Smooth muscle cell (in vitro differentiated cells): ENCODE measurements at regions not wholly inside any gene's neighbourhood (a gene's known extent, or its start where the extent isn't known, plus 50 kb on each side); places are given as distances from the start of the nearest gene placed in this dataset.

ENCODE experiments used
- DNase-seq: peaks from one replicate; lab custom pipeline; 2025; ENCODE audit not compliant: unreplicated experiment; lab: John Stamatoyannopoulos, UW
- H2AFZ ChIP-seq: fragments of 200-600 bp; sonication (generic); 2 replicates; pipeline ENCODE4 v1.6.0; 2016; ENCODE audit warnings: antibody characterized with exemption, low read depth, mild to moderate bottlenecking
- H3F3A ChIP-seq: fragments of 200-600 bp; sonication (generic); 2 replicates; pipeline ENCODE4 v1.6.0; 2017; ENCODE audit warnings: antibody characterized with exemption, low read depth
- H3K27ac ChIP-seq: fragments of 200-600 bp; sonication (generic); 2 replicates; pipeline ENCODE4 v1.5.1; 2016; ENCODE audit warnings: low read depth, mild to moderate bottlenecking
- H3K27me3 ChIP-seq: fragments of 200-600 bp; sonication (generic); 2 replicates; pipeline ENCODE4 v1.6.1; 2016; ENCODE audit warnings: low read depth, mild to moderate bottlenecking
- H3K36me3 ChIP-seq: fragments of 200-600 bp; sonication (generic); 2 replicates; pipeline ENCODE4 v1.5.1; 2016; ENCODE audit warnings: low read depth
- H3K4me1 ChIP-seq: fragments of 200-600 bp; sonication (generic); 2 replicates; pipeline ENCODE4 v1.5.1; 2016; ENCODE audit warnings: low read depth
- H3K4me2 ChIP-seq: fragments of 200-600 bp; sonication (generic); 2 replicates; pipeline ENCODE4 v1.6.0; 2016; ENCODE audit warnings: mild to moderate bottlenecking
- H3K4me3 ChIP-seq: fragments of 200-600 bp; sonication (generic); 2 replicates; pipeline ENCODE4 v1.5.1; 2016; ENCODE audit warnings: mild to moderate bottlenecking
- H3K79me2 ChIP-seq: fragments of 200-600 bp; sonication (generic); 2 replicates; pipeline ENCODE4 v1.6.0; 2016; ENCODE audit warnings: low read depth, mild to moderate bottlenecking
- H3K9ac ChIP-seq: fragments of 200-600 bp; sonication (generic); 2 replicates; pipeline ENCODE4 v1.6.0; 2016; ENCODE audit warnings: low read depth
- H3K9me3 ChIP-seq: fragments of 200-600 bp; sonication (generic); replicated peaks from 2 replicates; pipeline ENCODE4 v1.5.1; 2016; ENCODE audit warnings: low read depth
- H4K20me1 ChIP-seq: fragments of 200-600 bp; sonication (generic); 2 replicates; pipeline ENCODE4 v1.6.0; 2016; ENCODE audit warnings: low read depth
- CTCF ChIP-seq: fragments of 200-600 bp; sonication (generic); IDR thresholded peaks from 2 replicates; pipeline ENCODE4 v1.5.1; 2017; ENCODE audit warnings: borderline replicate concordance, mild to moderate bottlenecking, antibody characterized with exemption; ENCODE audit not compliant: insufficient read depth, poor library complexity, severe bottlenecking
- WGBS: methylation state at CpG from one replicate; pipeline ENCODE4 v1.1.7; 2016; ENCODE audit warnings: low lambda C conversion rate; 5-methylcytosine and 5-hydroxymethylcytosine counted together

GRCh38 chr15:61564785-61565184 lies 335.7 kb upstream of the RORA start:
- no peak overlapping the region for H3K4me2 ChIP-seq
- no peaks in the 10 kb centered on the region for H3K27me3 ChIP-seq
- TF ChIP-seq CTCF: no peak

GRCh38 chr15:61558172-61559136 lies 329.4 kb upstream of the RORA start:
- no peaks in the 10 kb centered on the region for H3K36me3 ChIP-seq
- H3K79me2 ChIP-seq: no peaks in the 10 kb centered on the region
- WGBS: 71% methylated on average over 6 of the region's 6 CpGs
- no peak for TF ChIP-seq CTCF
- H3F3A ChIP-seq: peaks cover 3% of the 10 kb centered on the region
- no peaks in the 10 kb centered on the region for H4K20me1 ChIP-seq
- no peak overlapping the region for H3K9ac ChIP-seq
- no peak overlapping the region for H2AFZ ChIP-seq
- peaks cover 6% of the 10 kb centered on the region for H3K4me1 ChIP-seq
- no peak overlapping the region for H3K27ac ChIP-seq
- H3K27me3 ChIP-seq: no peaks in the 10 kb centered on the region
- DNase-seq: no peak
- no peak overlapping the region for H3K4me3 ChIP-seq
- H3K9me3 ChIP-seq: no peaks in the 10 kb centered on the region
- H3K4me2 ChIP-seq: no peak overlapping the region

More at GRCh38 chr15:61564785-61565184, 335.7 kb upstream of the RORA start:
- Histone ChIP-seq H3K4me1 (no peaks in the 10 kb centered on the region), H3K36me3 (no peaks in the 10 kb centered on the region), H4K20me1 (no peaks in the 10 kb centered on the region), H3K27ac (no peak overlapping the region), H3K79me2 (no peaks in the 10 kb centered on the region), H3K9me3 (no peaks in the 10 kb centered on the region), H3K4me3 (no peak overlapping the region), H2AFZ (no peak overlapping the region), H3K9ac (no peak overlapping the region), H3F3A (no peaks in the 10 kb centered on the region)
- no peak for DNase-seq
- 93% methylated on average over 3 of the region's 3 CpGs for WGBS

- Histone ChIP-seq H3K36me3 (no peaks in the 10 kb centered on the region), H3K4me1 (peaks cover 6% of the 10 kb centered on the region), H3K79me2 (no peaks in the 10 kb centered on the region), H3K9me3 (no peaks in the 10 kb centered on the region), H3K4me3 (no peak overlapping the region), H2AFZ (no peak overlapping the region), H3F3A (peaks cover 7% of the 10 kb centered on the region), H3K4me2 (peak overlapping the region; percentile 51), H3K9ac (no peak overlapping the region), H3K27ac (peak overlapping the region; percentile 45), H4K20me1 (no peaks in the 10 kb centered on the region), H3K27me3 (no peaks in the 10 kb centered on the region)
- DNase-seq: no peak
- no peak for TF ChIP-seq CTCF
- WGBS: 20% methylated on average over 5 of the region's 5 CpGs
These were observed 327.0 kb upstream of the RORA start for GRCh38 chr15:61556037-61556648.
